ENCODE measurements at regions not wholly inside any gene's neighbourhood (a gene's known extent, or its start where the extent isn't known, plus 50 kb on each side); places are given as distances from the start of the nearest gene placed in this dataset.

GRCh38 chr3:82078246-82078645 lies 316.8 kb upstream of the GBE1 start:
- DNase-seq, result no peak

- DNase-seq, result no peak
These were observed 306.0 kb upstream of the GBE1 start for GRCh38 chr3:82067420-82067819.

DNA sequence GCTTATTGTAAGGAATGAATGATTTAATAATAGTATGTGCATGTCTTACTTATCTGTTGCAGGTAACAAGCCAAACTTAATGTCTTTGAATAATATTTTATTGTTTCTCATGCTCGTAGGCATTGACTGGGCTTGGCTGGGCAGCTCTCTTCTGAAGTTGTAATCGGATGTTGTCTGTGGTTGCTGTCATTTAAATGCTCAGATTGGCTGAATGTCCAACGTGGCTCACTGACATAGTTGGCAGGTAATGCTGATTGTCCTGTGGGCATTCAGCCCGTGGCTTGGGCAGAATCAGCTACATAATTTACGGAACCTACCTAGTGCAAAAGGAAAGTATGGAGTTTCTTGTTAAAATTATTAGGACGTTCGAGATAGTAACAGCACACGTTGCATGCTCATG lies 297.4 kb upstream of the GBE1 start:
- DNase-seq, result no peak

DNA sequence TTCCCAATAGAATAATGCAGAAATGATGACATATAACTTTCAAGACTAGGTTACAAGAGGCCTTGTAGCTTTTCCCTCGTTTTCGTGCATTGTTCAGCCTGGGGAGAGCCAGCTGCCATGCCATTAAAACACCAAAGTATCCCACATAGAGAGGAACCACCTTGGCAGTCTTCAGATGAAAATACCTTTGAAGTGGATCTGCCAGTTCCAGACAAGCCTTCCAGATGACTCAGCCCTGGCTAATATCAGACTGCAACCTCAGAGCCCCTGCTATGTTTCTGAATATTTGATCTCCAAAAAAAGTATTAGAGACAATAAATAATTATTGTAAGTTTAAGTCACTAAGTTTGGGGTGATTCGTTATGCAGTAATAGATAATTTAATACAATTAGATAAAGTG lies 294.3 kb upstream of the GBE1 start:
- no peak for DNase-seq

DNA sequence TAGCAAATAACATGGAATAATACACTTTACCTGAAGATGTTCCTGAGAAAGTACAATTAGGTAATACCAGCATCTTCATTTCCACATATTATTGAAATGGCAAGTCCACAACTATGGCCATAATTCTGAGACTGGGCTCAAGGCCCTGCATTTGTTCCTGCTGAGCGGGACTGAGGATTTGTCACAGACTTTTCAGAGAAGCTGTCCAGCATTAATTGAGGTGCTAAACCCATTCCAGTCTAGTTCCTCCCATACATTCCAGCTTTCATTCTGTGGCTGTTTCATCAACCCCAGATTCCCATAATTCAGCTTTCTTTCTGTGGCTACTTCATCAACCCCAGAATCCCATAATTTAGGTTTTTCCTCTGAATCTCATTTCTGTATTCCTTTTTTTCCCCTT lies 293.4 kb upstream of the GBE1 start:
- DNase-seq, result no peak

DNA sequence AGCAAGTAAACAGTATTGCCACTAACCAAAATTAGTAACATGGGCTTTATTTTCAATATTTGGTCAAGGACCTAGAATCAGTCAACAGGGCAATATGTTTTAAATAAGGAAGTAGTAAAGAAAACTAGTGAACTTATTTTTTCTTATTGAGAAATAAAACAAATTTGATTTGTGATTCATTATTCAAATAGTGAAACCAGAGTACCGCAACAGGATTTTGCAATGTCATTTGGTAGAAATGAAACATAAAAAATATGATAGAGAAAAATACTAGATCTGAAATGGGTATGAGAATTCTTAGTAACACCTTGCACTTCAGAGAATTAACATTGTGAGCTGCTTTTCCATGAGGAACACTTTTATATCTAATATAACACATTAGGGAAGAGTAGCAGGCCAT lies 291.8 kb upstream of the GBE1 start:
- no peak for DNase-seq

- no peak for DNase-seq
These were observed 288.9 kb upstream of the GBE1 start for GRCh38 chr3:82050382-82050781.

- no peak for DNase-seq
These were observed 287.3 kb upstream of the GBE1 start for GRCh38 chr3:82048711-82049110.

DNA sequence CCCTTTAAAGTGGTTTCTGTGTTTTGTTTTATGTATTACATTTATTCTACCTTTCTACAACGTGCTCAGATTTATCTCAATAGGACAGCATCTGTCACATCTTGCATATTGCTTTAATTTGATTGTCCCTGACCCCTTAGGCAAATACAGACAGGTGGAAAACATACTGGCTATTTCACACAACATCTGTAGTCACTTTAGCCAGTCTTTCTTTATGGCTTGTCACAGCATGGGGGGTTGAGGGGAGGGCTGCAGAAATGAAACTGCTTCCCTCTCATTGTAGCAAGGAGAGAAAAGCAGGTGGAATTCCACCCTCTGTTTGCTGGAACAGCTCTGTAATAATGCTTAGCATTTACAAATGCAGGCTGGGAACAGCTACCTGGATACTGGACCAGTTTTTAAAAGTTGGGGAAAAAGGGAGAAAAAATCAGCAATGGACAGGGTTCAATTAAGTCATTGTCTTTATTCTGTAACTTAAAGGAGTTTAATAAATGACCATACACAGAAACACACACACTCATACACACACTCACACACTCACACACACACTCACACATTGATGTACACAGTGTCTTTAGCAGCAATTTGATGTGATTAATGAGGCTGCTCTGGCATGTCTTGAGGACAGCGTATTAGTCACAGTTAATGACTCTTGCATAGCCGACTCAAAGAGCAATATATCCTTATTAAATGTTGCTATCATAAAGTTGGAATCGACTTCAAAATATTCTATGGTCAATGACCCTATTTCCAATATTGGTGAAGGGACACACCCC lies 283.7 kb upstream of the GBE1 start:
- DNase-seq, result no peak

DNA sequence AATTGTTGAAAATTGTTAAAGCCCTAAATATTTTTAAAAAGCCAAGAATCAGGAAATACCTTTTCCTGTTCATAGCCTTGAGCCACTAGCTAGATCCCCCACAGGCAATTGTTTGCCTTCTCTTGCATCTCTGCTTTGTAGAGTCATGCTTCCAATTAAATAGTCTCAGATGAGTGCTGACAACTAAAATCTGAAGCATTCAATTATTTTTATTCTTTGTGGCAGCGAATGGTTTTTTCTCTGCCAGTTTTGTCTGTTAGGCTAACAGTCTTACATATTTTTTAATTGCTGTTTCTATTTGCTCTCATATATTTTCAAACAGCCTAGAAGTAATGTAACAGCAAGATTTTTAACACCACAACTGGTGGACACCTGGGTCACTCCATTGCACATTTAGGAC lies 277.1 kb upstream of the GBE1 start:
- DNase-seq, result no peak

GRCh38 chr3:82033186-82033585 lies 271.7 kb upstream of the GBE1 start:
- DNase-seq, result no peak

DNA sequence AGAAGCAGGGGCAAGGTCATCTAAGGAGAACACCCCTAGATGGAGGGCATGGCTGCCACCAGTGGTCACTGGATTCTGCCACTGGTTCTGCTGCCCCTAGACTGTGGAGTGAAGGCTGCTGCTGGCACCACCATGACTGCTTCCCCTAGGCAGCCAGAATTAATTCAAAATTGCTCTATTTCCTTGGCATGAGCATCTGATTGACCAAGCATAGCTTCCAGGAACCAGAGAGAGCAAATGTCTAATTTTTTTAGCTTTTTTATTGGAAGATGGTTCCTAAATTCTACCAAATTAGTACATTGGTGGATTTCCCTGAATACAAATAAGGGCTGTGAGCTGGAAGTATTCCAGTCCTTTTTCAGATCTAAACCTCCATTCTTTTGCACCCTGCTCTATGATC lies 270.2 kb upstream of the GBE1 start:
- no peak for DNase-seq

GRCh38 chr3:82030916-82031315 lies 269.5 kb upstream of the GBE1 start:
- no peak for DNase-seq

DNA sequence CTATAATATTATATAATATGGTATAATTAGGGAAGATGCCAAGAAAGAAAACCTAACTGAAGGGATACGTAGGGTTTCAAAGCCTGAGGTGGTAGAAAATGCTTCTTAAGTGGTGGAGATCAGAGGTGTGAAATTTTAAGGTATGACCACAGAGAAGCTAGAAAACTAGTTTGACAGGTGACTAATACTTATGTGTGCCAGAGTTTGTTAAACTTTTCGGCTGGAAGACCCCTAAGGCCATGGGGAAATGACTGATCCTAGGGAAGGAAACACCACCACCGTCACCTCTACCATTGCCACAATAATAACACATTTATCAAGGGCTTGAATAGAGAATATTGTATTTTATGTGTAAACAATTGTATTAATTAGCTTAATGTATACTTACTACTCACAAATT lies 261.4 kb upstream of the GBE1 start:
- DNase-seq, result no peak

DNA sequence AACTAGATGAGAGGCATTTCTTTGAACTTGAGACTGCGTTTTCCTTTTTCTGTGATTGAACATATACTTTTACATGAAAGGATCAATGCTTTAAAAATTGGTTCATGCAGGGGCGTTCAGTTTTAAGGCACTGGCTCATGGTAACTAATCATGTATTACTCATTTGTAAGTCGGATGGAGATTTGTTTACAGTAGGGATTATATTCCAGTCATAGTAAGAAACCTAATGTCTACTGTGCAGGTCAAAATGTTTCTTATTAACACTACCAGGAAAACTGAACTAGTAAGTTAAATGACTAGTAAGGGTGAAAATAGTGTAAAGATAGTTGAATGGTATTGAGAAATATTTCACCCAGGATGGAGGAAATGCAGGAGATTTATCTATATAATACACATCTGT lies 258.8 kb upstream of the GBE1 start:
- no peak for DNase-seq

- no peak for DNase-seq
These were observed 253.8 kb upstream of the GBE1 start for GRCh38 chr3:82015241-82015640.

DNA sequence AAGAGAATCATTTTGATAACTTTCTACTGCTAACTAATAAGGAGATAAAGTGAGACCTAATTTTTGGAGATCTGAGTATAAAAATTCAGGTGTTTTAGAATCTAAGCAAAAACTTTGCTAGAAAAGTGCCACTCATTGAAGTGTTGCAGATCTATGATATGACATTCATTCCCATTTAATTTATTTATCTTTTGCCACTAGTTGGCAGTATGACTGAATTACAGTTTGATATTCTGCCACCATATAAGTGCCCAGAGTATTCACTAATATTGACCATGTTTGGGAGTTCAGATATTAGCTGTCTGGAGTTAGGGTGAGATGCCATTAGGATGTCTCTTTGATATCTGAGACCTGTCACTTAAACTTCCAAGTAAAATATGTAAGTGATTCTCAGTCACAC lies 251.3 kb upstream of the GBE1 start:
- DNase-seq, result no peak

GRCh38 chr3:82011336-82011735 lies 249.9 kb upstream of the GBE1 start:
- no peak for DNase-seq

- DNase-seq, result no peak
These were observed 243.8 kb upstream of the GBE1 start for GRCh38 chr3:82005266-82005665.

DNA sequence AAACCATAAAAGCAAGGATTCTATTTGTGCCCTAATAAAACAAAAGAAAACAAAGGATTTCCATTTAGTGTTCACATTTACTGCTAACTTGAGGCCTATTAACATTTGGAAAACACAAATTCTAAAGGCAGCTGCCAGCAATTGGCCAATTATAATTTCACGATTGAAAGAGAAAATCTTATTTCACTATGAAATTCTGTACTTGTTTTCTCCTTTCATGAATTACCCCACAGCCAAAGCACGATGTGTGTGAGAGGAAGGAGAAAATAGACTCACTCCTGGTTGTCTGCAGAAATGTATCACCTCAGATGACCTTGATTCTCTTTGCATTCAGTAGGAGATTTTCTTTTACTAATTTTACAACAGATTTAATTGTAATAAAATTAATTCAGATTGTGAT lies 242.8 kb upstream of the GBE1 start:
- DNase-seq, result no peak

GRCh38 chr3:82002986-82003642 lies 241.7 kb upstream of the GBE1 start:
- DNase-seq, result no peak

DNA sequence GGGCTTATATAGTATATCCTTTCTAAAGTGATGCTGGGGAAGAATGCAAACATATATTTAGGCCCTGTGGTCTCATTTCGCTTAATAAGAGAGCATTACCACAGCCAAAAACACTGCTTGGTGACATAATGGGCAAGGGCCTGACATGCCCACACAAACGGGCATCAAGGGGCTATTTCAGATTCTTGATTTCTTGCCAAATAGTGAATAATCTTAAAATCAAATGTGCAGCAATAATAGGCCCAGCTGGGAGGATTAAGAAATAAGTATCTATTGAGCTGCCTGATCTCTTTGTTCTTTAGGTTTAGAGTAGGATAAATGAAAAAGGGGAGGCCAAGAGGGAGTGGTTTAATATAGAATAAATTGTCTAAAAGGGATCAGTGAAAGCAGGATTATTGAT lies 241.0 kb upstream of the GBE1 start:
- DNase-seq, result no peak

GRCh38 chr3:82001276-82001923 lies 240.0 kb upstream of the GBE1 start:
- DNase-seq, result no peak

GRCh38 chr3:82000773-82001172 lies 239.3 kb upstream of the GBE1 start:
- DNase-seq, result no peak
